Stomach (tissue), 4 donors: ENCODE measurements at regions not wholly inside any gene's neighbourhood (a gene's known extent, or its start where the extent isn't known, plus 50 kb on each side); places are given as distances from the start of the nearest gene placed in this dataset.
"Not testable (repeated sequence)": the region's sequence is repeated elsewhere in the genome, so short reads cannot be mapped to it uniquely, and the experiment has no call there.

Source experiments
- EP300 ChIP-seq: sonication (generic); formaldehyde crosslinking; IDR thresholded peaks from one replicate; pipeline ENCODE4 v1.6.1; 2017; ENCODE audit warnings: antibody characterized with exemption
- POLR2A ChIP-seq, 4 donors: fragments of 450-650 bp; IDR thresholded peaks; one replicate each; pipeline ENCODE4 v1.6.1; 2016; ENCODE audit warnings: antibody characterized with exemption in 4 of 4, control low read depth in 2 of 4, mild to moderate bottlenecking in 1 of 4, moderate library complexity in 1 of 4
- POLR2AphosphoS5 ChIP-seq, 3 donors: sonication (generic); formaldehyde crosslinking; IDR thresholded peaks; one replicate each; pipeline ENCODE4 v1.6.1; 2016; ENCODE audit warnings: antibody characterized with exemption in 3 of 3
- TF ChIP-seq, protein P1 (sequence below), 7 experiments: fragments of 450-650 bp in 4 of 7; fragments of 200-600 bp in 3 of 7; sonication (generic) in 3 of 7; IDR thresholded peaks; one replicate each; pipeline ENCODE4 v1.5.1; 2016 to 2019; ENCODE audit warnings: antibody characterized with exemption in 7 of 7, control low read depth in 2 of 7, mild to moderate bottlenecking in 1 of 7

DNA sequence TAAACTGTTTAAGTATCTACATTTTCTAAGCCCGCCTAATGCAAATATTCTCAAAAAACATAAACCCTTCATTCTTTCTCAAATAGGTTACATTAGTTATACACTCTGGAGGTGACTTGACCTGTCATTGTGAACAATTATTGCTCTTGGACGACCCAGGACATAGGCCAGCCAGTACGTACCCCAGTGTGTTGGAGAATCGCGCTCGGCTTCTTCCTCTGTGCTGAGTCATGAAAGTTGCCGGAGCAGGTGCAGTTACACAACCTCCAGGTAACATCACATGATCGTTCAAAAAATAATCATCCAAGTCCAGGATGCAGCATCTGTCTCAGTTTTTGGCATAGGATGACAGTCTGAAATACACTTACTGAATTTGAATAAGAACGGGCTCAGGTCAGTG lies 71.9 kb upstream of the SAMD11 start:
- TF ChIP-seq, protein P1, sequence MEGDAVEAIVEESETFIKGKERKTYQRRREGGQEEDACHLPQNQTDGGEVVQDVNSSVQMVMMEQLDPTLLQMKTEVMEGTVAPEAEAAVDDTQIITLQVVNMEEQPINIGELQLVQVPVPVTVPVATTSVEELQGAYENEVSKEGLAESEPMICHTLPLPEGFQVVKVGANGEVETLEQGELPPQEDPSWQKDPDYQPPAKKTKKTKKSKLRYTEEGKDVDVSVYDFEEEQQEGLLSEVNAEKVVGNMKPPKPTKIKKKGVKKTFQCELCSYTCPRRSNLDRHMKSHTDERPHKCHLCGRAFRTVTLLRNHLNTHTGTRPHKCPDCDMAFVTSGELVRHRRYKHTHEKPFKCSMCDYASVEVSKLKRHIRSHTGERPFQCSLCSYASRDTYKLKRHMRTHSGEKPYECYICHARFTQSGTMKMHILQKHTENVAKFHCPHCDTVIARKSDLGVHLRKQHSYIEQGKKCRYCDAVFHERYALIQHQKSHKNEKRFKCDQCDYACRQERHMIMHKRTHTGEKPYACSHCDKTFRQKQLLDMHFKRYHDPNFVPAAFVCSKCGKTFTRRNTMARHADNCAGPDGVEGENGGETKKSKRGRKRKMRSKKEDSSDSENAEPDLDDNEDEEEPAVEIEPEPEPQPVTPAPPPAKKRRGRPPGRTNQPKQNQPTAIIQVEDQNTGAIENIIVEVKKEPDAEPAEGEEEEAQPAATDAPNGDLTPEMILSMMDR (IDR thresholded peaks at IDR 0.05): not testable (repeated sequence)
- not testable (repeated sequence) for TF ChIP-seq POLR2A (IDR thresholded peaks at IDR 0.05); EP300; POLR2AphosphoS5 (IDR thresholded peaks at IDR 0.05)
